Left lung (tissue), 4 donors: ENCODE measurements at regions not wholly inside any gene's neighbourhood (a gene's known extent, or its start where the extent isn't known, plus 50 kb on each side); places are given as distances from the start of the nearest gene placed in this dataset.

Source experiments
- ATAC-seq: fragments of 200-7000 bp; cut with Tn5 transposase; one replicate; pipeline ENCODE4 v1.9.1; 2020; ENCODE audit warnings: moderate library complexity
- DNase-seq, 4 donors: peaks; one replicate each; pipeline ENCODE4 v3.0.0-alpha.2; 2013 to 2020
- H3K27ac ChIP-seq, 2 donors: fragments of 200-600 bp; sonication (generic) in 1 of 2; one replicate each; pipeline versions ENCODE4 v1.5.0 to v1.8.0; 2020 to 2021
- H3K27me3 ChIP-seq, 2 donors: fragments of 200-600 bp; sonication (generic) in 1 of 2; one replicate each; pipeline versions ENCODE4 v1.5.0 to v1.8.0; 2020 to 2021
- H3K36me3 ChIP-seq, 2 donors: fragments of 200-600 bp; sonication (generic) in 1 of 2; one replicate each; pipeline versions ENCODE4 v1.5.0 to v1.8.0; 2020 to 2021
- H3K4me1 ChIP-seq, 2 donors: fragments of 200-600 bp; one replicate each; pipeline ENCODE4 v1.8.0; 2021
- H3K4me3 ChIP-seq, 2 donors: fragments of 200-600 bp; sonication (generic) in 1 of 2; one replicate each; pipeline versions ENCODE4 v1.5.0 to v1.8.0; 2020 to 2021; ENCODE audit warnings: mild to moderate bottlenecking in 1 of 2
- H3K9me3 ChIP-seq, 2 donors: fragments of 200-600 bp; sonication (generic) in 1 of 2; one replicate each; pipeline versions ENCODE4 v1.5.0 to v1.8.0; 2020 to 2021
- intact Hi-C, 2 donors: fragments of 100-400 bp; cut with DNase I; formaldehyde crosslinking; loops; one replicate each; pipeline versions ENCODE4 v1.11.2 to v1.14.2; 2022
- TF ChIP-seq, protein P1 (sequence below), 2 donors: fragments of 200-600 bp; sonication (generic) in 1 of 2; IDR thresholded peaks; one replicate each; pipeline versions ENCODE4 v1.5.0 to v1.8.0; 2021; ENCODE audit warnings: antibody characterized with exemption in 2 of 2
- donor health status: DM: no; HTN: yes; CAD: no.
- donor health status: DM: no; HTN: no; CAD: no.

- ATAC-seq: no peak
- no peak for DNase-seq
- no peaks in the 10 kb centered on the region for H3K9me3 ChIP-seq
- no peaks in the 10 kb centered on the region for H3K36me3 ChIP-seq
- no peak overlapping the region for H3K27ac ChIP-seq
- no peaks in the 10 kb centered on the region for H3K4me1 ChIP-seq
- intact Hi-C loops: no loop called here
- TF ChIP-seq, protein P1, sequence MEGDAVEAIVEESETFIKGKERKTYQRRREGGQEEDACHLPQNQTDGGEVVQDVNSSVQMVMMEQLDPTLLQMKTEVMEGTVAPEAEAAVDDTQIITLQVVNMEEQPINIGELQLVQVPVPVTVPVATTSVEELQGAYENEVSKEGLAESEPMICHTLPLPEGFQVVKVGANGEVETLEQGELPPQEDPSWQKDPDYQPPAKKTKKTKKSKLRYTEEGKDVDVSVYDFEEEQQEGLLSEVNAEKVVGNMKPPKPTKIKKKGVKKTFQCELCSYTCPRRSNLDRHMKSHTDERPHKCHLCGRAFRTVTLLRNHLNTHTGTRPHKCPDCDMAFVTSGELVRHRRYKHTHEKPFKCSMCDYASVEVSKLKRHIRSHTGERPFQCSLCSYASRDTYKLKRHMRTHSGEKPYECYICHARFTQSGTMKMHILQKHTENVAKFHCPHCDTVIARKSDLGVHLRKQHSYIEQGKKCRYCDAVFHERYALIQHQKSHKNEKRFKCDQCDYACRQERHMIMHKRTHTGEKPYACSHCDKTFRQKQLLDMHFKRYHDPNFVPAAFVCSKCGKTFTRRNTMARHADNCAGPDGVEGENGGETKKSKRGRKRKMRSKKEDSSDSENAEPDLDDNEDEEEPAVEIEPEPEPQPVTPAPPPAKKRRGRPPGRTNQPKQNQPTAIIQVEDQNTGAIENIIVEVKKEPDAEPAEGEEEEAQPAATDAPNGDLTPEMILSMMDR (IDR thresholded peaks at IDR 0.05): no peak
- H3K27me3 ChIP-seq: no peaks in the 10 kb centered on the region
- H3K4me3 ChIP-seq: no peak overlapping the region
Measured at GRCh38 chr5:96588539-96588938, 73.6 kb upstream of the CAST start.

GRCh38 chr5:96590796-96591195 lies 71.4 kb upstream of the CAST start:
- Histone ChIP-seq H3K4me3 (no peak overlapping the region), H3K4me1 (no peaks in the 10 kb centered on the region), H3K27ac (no peak overlapping the region), H3K9me3 (no peaks in the 10 kb centered on the region), H3K27me3 (no peaks in the 10 kb centered on the region), H3K36me3 (no peaks in the 10 kb centered on the region)
- TF ChIP-seq, protein P1 (IDR thresholded peaks at IDR 0.05): no peak
- ATAC-seq (no peak), DNase-seq (no peak)
- intact Hi-C loops: no loop called here

DNA sequence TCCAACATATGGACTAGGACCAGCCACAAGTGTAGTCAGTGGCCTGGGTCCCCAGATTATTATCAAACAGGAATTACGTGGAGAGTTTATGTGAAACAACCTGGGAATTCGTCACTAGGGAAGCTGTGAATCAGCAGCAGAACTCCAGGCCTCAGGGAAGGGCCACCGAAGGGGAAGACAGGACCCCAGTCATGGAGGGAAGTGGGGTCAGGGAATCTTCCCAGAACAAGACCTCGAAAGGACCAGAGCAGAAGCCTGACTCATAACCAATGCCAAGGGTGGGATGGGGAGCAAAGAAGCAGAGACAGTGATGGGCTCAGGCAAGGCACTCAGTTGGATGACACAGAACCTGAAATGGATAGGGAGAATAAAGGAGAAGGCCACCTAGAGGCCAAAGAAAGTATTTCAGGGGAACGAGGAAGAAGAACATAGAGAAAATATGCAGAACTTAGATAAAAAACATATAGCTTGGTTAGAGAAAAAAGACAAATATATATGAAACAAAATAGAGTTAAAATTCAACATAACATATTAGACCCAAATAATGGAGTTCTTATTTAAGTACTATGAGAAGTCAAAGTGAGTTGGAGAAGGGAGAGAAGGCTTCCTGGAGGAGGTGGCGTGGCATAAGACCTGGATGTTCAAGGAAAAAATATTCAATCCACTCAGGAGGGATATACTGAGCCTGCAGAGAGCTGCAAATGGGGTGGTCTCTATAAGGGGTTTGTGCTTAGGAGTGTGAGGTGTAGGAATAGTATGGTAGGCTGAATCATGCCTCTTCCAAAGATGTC lies 66.7 kb upstream of the CAST start:
- H3K36me3 ChIP-seq: no peaks in the 10 kb centered on the region
- no peak overlapping the region for H3K27ac ChIP-seq
- intact Hi-C loops: no loop called here
- DNase-seq: no peak
- TF ChIP-seq, protein P1 (IDR thresholded peaks at IDR 0.05): peak in 1 of 2 donors; percentile 24
- no peak for ATAC-seq
- no peak overlapping the region for H3K4me3 ChIP-seq
- no peaks in the 10 kb centered on the region for H3K4me1 ChIP-seq
- no peaks in the 10 kb centered on the region for H3K9me3 ChIP-seq
- no peaks in the 10 kb centered on the region for H3K27me3 ChIP-seq

DNA sequence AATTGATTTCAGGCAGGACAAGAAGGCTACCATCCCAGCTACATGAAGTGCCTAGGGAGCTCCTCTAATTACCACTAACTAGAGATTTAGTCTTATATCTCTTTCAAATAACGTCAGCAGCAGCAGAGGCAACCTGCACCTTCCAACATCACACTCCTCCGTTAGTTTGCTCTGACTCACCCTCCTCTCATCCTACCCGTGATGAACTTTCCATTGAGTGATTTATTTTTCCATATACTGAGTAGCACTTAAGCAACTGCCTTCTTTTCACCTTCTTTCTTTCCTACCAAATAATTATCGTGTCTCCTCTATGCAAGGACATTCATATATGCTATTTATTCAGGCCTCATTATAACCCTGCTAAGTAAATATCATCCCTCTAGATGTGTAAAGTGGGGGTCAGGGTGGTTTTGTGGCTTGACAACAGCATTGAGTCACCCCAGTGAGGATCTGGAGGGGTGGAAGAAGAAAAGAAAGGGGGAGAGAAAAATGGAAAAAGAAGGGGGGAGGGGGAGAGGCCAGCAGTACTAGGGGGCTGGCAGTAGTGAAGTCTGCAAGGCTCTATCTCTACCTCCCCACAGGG lies 64.6 kb upstream of the CAST start:
- Histone ChIP-seq H3K9me3 (no peaks in the 10 kb centered on the region), H3K4me3 (no peak overlapping the region), H3K4me1 (no peaks in the 10 kb centered on the region), H3K36me3 (no peaks in the 10 kb centered on the region), H3K27ac (no peak overlapping the region), H3K27me3 (no peaks in the 10 kb centered on the region)
- no peak for DNase-seq
- TF ChIP-seq, protein P1 (IDR thresholded peaks at IDR 0.05): no peak
- peak; percentile 17 for ATAC-seq
- intact Hi-C loops: no loop called here

DNA sequence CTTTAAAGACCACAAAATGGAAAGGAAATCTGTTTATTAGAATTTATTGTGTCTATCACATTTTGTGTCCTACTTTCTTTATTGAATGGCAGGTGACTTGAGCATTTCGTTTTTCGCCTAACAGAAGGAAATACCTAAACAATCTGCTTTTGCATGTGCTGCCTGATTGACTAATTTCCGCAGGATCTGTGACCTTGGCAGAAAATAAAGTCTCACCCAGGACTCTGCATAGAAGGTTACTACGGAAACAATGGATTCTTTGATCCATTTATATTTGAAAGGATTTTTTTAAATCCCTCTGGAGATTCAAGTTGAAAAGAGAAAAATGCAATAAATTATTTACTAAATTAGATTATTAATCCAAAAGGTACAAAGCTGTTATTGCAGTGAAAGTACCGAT lies 61.0 kb upstream of the CAST start:
- Histone ChIP-seq H3K4me3 (no peak overlapping the region), H3K27me3 (no peaks in the 10 kb centered on the region), H3K4me1 (no peaks in the 10 kb centered on the region), H3K27ac (no peak overlapping the region), H3K9me3 (no peaks in the 10 kb centered on the region), H3K36me3 (no peaks in the 10 kb centered on the region)
- DNase-seq: no peak
- TF ChIP-seq, protein P1 (IDR thresholded peaks at IDR 0.05): no peak
- no peak for ATAC-seq
- intact Hi-C loops: loop anchor here in 1 of 2 donors (5.0 kb wide), 1 partner anchor 254 kb away; no protein-coding TSS in a partner anchor
